UCSD-AML1 (cell line): ENCODE measurements at regions not wholly inside any gene's neighbourhood (a gene's known extent, or its start where the extent isn't known, plus 50 kb on each side); places are given as distances from the start of the nearest gene placed in this dataset.
"Not testable (repeated sequence)": the region's sequence is repeated elsewhere in the genome, so short reads cannot be mapped to it uniquely, and the experiment has no call there.

Experiments
- DNase-seq: peaks from one replicate; lab custom pipeline; 2025; ENCODE audit not compliant: unreplicated experiment; lab: John Stamatoyannopoulos, UW

- no peak for DNase-seq
Observed at GRCh38 chr3:34421762-34422161, 623.3 kb downstream of the PDCD6IP start.

GRCh38 chr3:34439796-34440195 is 641.4 kb downstream of the PDCD6IP start:
- DNase-seq = no peak

- DNase-seq = no peak
Observed at GRCh38 chr3:34444137-34444536, 645.7 kb downstream of the PDCD6IP start.

DNA sequence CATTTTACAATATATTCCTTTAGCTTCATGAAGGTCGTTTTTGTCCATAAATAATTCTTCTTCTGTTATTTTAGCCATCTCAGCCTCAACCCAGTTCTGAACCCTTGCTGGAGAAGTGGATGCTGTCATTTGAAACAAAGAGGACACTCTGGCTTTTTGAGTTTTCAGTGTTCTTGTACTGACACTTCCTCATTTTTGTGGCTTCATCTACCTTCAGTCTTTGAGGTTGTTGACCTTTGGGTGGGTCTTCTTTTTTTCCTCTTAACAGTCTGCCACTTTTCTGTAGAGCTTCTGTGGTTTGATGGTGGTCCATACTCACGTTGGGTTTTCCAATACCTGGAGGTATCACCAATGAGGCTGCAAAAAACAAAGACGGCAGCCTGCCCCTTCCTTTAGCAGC is 650.9 kb downstream of the PDCD6IP start:
- DNase-seq = no peak

GRCh38 chr3:34463414-34463813 is 665.0 kb downstream of the PDCD6IP start:
- DNase-seq = no peak

DNA sequence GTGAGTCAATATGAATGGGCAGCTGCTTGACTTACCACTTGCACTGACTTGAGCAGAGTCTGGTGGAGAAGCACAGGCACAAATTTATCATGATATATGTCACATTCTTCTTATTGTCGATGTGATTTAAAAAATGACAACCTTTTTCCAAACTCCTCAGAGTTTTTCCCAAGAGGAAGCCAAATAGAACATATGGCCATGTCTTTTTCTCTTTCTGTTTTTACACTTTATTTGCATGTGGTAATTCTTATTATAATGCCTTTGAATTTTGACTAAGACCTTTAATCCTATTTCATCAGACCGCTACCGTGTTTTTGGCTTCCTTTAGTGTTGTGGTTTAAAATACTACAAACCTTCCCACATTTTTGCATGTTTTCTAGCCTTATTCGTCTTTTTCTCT is 666.2 kb downstream of the PDCD6IP start:
- no peak for DNase-seq

- no peak for DNase-seq
Observed at GRCh38 chr3:34475851-34476250, 677.4 kb downstream of the PDCD6IP start.

GRCh38 chr3:34483311-34483887 is 685.0 kb downstream of the PDCD6IP start:
- DNase-seq = no peak

DNA sequence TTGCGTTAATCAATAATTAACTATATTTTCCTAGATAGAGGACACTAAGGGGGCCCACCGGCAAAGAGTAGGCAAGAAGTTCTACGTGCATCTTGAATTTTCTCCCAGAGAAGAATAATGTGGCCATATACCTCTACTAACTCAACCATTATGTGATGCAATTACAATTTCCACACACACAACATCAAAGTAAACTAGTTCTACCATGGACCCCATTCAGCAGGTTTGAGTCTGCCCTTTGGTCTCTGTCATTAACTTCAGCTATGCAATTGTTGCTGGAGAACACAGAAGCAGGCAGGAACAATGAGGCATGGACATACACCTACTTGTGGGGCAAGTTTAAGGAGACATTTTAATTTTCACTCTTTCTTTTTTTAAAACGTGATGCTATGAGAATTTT is 705.9 kb downstream of the PDCD6IP start:
- DNase-seq = no peak

- DNase-seq = no peak
Observed at GRCh38 chr3:34504775-34505174, 706.3 kb downstream of the PDCD6IP start.

- DNase-seq = no peak
Observed at GRCh38 chr3:34508732-34509131, 710.3 kb downstream of the PDCD6IP start.

DNA sequence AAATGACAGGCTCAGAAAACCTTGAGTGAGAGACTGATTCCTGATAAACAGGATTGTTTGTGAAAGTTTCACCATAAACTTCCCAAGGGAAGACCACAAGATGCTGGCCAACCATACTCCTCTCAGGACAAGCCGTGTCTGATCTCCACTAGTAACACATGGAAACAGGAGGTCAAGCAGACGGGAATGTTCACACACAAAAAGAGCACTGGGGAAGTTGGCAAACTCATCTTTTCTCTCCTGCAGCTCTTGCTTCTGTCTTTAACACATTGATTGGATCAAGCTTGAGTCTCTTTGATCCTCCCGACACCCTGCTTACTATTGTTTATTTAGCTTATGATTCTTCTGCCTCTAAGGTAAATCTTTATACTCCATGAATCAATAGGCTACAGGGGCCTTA is 713.5 kb downstream of the PDCD6IP start:
- DNase-seq = no peak

DNA sequence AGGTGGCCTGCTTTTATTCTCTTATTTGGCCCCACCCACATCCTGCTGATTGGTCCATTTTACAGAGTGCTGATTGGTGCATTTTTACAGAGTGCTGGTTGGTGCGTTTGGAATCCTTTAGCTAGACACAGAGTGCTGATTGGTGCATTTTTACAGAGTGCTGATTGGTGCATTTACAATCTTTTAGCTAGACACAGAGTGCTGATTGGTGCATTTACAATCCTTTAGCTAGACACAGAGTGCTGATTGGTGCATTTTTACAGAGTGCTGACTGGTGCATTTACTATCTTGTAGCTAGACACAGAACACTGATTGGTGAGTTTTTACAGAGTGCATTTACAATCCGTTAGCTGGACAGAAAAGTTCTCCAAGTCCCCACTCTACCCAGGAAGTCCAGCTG is 720.6 kb downstream of the PDCD6IP start:
- DNase-seq = not testable (repeated sequence)

- no peak for DNase-seq
Observed at GRCh38 chr3:34531156-34531555, 732.7 kb downstream of the PDCD6IP start.

- no peak for DNase-seq
Observed at GRCh38 chr3:34533451-34533850, 735.0 kb downstream of the PDCD6IP start.

GRCh38 chr3:34534013-34534412 is 735.6 kb downstream of the PDCD6IP start:
- no peak for DNase-seq

GRCh38 chr3:34544136-34544535 is 745.7 kb downstream of the PDCD6IP start:
- no peak for DNase-seq

- DNase-seq = no peak
Observed at GRCh38 chr3:34547297-34547920, 749.0 kb downstream of the PDCD6IP start.

DNA sequence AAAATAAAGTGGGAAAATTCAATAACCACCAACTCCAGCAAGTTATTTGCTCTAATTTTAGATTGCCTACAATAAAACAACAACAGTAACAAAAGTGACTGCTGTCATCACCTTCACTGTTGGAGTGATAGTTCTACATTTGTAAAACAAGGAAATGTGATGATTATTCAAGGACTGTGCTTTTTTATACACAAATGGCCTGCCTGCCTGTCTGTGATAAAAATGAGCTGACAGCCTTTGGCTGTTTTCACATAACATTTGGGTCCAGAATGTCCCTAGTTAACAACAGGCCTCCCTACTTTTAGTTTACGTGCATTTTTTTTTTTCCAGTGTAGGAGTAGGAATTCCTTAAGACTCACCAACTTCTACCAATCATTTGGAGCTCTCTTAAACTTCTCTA is 768.8 kb downstream of the PDCD6IP start:
- no peak for DNase-seq

- no peak for DNase-seq
Observed at GRCh38 chr3:34568766-34569165, 770.3 kb downstream of the PDCD6IP start.

DNA sequence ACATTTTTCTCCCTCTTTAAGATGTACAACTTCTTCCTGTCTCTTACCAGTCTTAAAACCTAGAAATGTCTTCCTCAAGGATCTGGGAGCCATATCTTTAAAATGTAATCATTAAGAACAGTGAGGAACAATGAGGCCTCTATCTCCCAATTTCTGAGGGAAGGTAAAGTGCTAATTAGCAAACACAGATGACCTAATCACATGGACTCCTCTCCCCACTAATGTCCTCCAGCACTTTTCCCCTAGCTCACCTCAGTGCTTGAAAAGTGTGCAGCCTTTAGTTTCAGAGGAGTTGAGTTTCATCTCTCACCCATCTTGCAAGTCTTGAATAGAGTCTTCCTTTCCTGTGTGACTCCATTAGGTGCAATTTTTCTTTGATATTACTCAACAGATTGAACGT is 771.0 kb downstream of the PDCD6IP start:
- DNase-seq = no peak

DNA sequence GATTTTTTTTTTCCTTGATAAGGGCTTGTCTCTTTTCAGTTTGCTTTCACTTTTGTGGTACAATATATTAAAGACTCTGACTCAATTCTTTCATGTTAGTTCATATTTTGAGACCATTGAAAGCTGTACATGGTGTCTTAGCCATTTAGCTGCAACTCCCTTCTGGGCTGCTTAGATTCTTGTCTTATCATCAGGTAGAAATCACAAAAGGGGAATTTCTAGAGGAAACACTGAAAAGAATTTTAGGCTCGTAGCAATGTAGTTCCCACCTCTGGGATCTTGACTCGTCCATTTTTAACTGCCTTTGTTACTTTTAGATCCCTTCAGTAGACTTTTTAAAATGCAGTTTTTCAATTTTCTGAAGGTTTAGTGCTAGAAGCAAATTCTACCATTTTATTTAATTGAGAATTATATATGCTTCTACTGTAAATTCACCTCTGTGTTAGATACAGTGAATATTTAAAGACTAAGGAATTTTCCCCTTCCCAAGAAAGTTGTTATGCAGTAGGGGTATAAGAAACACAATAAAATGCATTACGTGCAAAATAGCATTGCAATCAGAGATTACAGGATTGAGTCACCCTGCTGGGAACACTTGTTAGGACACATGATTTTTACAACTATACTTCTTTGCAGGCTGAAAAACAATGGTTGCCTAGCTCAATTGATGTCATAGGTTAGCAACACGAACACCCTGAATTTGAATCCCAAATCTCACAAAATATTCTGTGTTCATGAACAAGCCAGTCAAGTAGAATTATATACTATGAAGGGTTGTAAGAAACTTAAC is 772.7 kb downstream of the PDCD6IP start:
- DNase-seq = no peak
